Left lung (tissue), 4 donors: ENCODE measurements at regions not wholly inside any gene's neighbourhood (a gene's known extent, or its start where the extent isn't known, plus 50 kb on each side); places are given as distances from the start of the nearest gene placed in this dataset.
A peak's percentile ranks its signal among the peaks of the same experiment; 100 is the strongest.

Experiments
- ATAC-seq: fragments of 200-7000 bp; cut with Tn5 transposase; one replicate; pipeline ENCODE4 v1.9.1; 2020; ENCODE audit warnings: moderate library complexity
- DNase-seq, 4 donors: peaks; one replicate each; pipeline ENCODE4 v3.0.0-alpha.2; 2013 to 2020
- H3K27ac ChIP-seq, 2 donors: fragments of 200-600 bp; sonication (generic) in 1 of 2; one replicate each; pipeline versions ENCODE4 v1.5.0 to v1.8.0; 2020 to 2021
- H3K27me3 ChIP-seq, 2 donors: fragments of 200-600 bp; sonication (generic) in 1 of 2; one replicate each; pipeline versions ENCODE4 v1.5.0 to v1.8.0; 2020 to 2021
- H3K36me3 ChIP-seq, 2 donors: fragments of 200-600 bp; sonication (generic) in 1 of 2; one replicate each; pipeline versions ENCODE4 v1.5.0 to v1.8.0; 2020 to 2021
- H3K4me1 ChIP-seq, 2 donors: fragments of 200-600 bp; one replicate each; pipeline ENCODE4 v1.8.0; 2021
- H3K4me3 ChIP-seq, 2 donors: fragments of 200-600 bp; sonication (generic) in 1 of 2; one replicate each; pipeline versions ENCODE4 v1.5.0 to v1.8.0; 2020 to 2021; ENCODE audit warnings: mild to moderate bottlenecking in 1 of 2
- H3K9me3 ChIP-seq, 2 donors: fragments of 200-600 bp; sonication (generic) in 1 of 2; one replicate each; pipeline versions ENCODE4 v1.5.0 to v1.8.0; 2020 to 2021
- intact Hi-C, 2 donors: fragments of 100-400 bp; cut with DNase I; formaldehyde crosslinking; loops; one replicate each; pipeline versions ENCODE4 v1.11.2 to v1.14.2; 2022
- TF ChIP-seq, protein P1 (sequence below), 2 donors: fragments of 200-600 bp; sonication (generic) in 1 of 2; IDR thresholded peaks; one replicate each; pipeline versions ENCODE4 v1.5.0 to v1.8.0; 2021; ENCODE audit warnings: antibody characterized with exemption in 2 of 2
- donor health status: DM: no; HTN: yes; CAD: no.
- donor health status: DM: no; HTN: no; CAD: no.

DNA sequence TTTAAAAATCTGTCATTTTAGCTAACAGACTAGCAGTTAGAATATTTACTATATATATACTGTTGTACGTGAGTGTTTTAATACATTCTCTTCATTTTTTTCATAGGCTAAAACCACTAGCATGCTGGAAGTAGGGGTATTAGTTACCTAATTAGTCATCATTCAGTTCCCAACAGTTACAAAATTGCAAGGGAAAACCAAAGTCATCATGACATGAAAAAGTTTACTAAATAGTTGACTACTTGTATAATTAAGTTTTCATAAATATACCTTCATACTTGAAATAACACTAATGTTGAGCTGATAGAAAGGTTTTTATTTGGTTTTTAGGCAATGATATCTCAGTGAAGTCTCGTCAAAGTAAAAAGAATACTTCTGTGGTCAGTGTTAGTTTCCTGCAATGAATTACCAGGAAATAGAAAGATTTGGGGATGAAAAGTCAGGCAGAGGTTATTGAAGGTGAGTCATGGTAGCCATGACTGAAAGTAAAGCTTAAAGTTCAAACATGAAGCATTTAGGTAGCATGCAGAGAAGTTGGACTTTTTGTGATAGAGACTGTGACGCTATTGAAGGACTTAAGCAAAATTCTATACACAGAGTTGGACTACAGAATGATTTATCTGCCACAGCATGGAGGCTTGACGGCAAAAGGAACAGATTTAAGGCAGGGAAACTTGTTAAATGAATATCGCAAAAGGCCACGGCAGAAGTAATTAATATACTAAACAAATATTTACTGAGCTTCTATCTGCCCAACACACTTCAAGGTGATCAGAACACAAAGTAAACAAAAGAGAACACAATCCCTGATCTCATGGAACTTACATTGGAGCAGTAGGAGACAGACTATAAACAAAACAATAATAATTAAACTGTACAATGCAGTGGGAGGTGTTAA lies 828.1 kb upstream of the FAT3 start:
- Histone ChIP-seq H3K27ac (no peak overlapping the region), H3K36me3 (no peaks in the 10 kb centered on the region), H3K9me3 (peaks cover 0 to 7% of the 10 kb centered on the region in 2 donors), H3K27me3 (no peaks in the 10 kb centered on the region), H3K4me3 (no peak overlapping the region), H3K4me1 (no peaks in the 10 kb centered on the region)
- TF ChIP-seq, protein P1, sequence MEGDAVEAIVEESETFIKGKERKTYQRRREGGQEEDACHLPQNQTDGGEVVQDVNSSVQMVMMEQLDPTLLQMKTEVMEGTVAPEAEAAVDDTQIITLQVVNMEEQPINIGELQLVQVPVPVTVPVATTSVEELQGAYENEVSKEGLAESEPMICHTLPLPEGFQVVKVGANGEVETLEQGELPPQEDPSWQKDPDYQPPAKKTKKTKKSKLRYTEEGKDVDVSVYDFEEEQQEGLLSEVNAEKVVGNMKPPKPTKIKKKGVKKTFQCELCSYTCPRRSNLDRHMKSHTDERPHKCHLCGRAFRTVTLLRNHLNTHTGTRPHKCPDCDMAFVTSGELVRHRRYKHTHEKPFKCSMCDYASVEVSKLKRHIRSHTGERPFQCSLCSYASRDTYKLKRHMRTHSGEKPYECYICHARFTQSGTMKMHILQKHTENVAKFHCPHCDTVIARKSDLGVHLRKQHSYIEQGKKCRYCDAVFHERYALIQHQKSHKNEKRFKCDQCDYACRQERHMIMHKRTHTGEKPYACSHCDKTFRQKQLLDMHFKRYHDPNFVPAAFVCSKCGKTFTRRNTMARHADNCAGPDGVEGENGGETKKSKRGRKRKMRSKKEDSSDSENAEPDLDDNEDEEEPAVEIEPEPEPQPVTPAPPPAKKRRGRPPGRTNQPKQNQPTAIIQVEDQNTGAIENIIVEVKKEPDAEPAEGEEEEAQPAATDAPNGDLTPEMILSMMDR (IDR thresholded peaks at IDR 0.05): no peak
- ATAC-seq: no peak
- intact Hi-C loops: no loop called here
- no peak for DNase-seq

GRCh38 chr11:91394727-91395414 lies 829.7 kb upstream of the FAT3 start:
- H3K27me3 ChIP-seq: no peaks in the 10 kb centered on the region
- no peak overlapping the region for H3K27ac ChIP-seq
- ATAC-seq (peak; percentile 31), DNase-seq (peak in 2 of 4 donors; percentile 12 to 13)
- TF ChIP-seq, protein P1 (IDR thresholded peaks at IDR 0.05): no peak
- H3K4me3 ChIP-seq: no peak overlapping the region
- H3K4me1 ChIP-seq: no peaks in the 10 kb centered on the region
- H3K36me3 ChIP-seq: no peaks in the 10 kb centered on the region
- no peaks in the 10 kb centered on the region for H3K9me3 ChIP-seq
- intact Hi-C loops: no loop called here

DNA sequence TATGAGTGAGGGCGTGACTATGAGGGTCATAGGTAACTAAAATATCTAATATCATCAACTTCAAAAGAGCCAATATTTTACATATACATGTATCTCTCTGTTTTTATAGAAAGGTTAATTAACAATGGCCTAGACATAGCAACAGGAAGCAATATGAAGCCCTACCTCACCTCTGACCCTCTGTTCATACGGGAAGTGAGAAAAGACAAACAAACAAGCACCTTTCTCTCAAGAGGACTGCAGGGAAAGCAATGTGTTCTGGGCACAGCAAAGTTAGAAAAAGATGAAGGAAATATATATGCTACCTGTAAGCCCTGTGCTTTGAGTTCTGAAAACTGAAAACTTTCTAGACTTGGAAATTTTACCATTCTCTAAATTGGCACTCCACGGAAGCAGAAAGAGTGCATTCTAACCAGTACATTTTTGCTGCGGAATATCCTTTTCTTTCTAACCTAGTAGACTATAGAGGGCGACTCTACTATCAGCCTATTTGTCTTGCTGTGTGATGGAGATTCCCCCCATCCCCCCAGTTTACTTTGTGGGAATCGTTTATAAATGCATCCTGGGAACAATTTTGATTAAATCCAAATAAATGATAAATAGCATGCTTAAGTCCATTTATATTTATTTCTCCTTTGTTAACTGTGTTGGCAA lies 830.4 kb upstream of the FAT3 start:
- Histone ChIP-seq H3K36me3 (no peaks in the 10 kb centered on the region), H3K4me1 (no peaks in the 10 kb centered on the region), H3K27me3 (no peaks in the 10 kb centered on the region), H3K4me3 (no peak overlapping the region), H3K9me3 (no peaks in the 10 kb centered on the region), H3K27ac (no peak overlapping the region)
- TF ChIP-seq, protein P1 (IDR thresholded peaks at IDR 0.05): no peak
- intact Hi-C loops: no loop called here
- ATAC-seq (no peak), DNase-seq (no peak)

DNA sequence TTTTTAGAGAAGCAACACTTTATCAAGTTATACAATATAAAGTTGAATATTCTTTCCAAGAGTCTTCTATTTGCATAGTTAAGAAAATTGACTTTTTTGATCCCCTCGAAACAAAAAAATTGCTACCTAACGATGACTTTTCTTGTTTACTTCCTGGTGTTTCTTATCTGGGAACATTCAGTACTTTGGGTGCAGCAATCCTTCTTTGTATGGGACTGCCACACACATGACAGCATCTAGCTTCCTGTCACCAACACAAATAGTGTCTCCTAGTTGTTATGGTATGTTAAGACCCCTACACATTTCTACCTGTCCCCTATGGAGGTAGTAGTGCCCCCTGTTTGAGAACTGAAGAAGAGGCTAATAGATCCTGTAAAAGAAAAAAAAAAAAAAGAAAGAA lies 841.7 kb upstream of the FAT3 start:
- no peak for DNase-seq
- intact Hi-C loops: no loop called here
- Histone ChIP-seq H3K27me3 (no peaks in the 10 kb centered on the region), H3K4me1 (no peaks in the 10 kb centered on the region), H3K36me3 (no peaks in the 10 kb centered on the region), H3K9me3 (no peaks in the 10 kb centered on the region), H3K4me3 (no peak overlapping the region), H3K27ac (no peak overlapping the region)
- TF ChIP-seq, protein P1 (IDR thresholded peaks at IDR 0.05): no peak
- no peak for ATAC-seq

DNA sequence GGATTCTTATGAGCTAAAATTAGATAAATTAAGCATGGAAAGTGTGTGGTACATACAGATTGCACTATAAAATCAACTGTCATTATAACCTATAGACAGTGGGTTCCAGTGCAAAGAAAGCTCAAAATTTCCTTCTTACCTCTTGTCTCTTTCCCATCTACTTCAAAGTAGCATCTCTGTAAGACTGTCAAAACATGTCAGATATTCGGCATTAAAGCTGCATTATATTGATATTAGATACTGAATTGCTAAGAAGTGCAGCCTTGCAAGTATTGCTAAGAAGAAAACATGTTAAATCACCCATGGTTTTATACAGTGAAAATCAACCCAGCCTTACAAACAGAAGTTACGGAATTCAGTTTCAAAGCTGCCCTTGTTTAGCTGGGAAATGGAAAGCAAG lies 849.8 kb upstream of the FAT3 start:
- intact Hi-C loops: no loop called here
- Histone ChIP-seq H3K27ac (no peak overlapping the region), H3K4me3 (no peak overlapping the region), H3K36me3 (no peaks in the 10 kb centered on the region), H3K4me1 (no peaks in the 10 kb centered on the region), H3K9me3 (no peaks in the 10 kb centered on the region), H3K27me3 (no peaks in the 10 kb centered on the region)
- TF ChIP-seq, protein P1 (IDR thresholded peaks at IDR 0.05): no peak
- DNase-seq (no peak), ATAC-seq (no peak)
